SHP77 treated with DMSO at 0.1 percent for 48 hours (cell line): ENCODE measurements at regions not wholly inside any gene's neighbourhood (a gene's known extent, or its start where the extent isn't known, plus 50 kb on each side); places are given as distances from the start of the nearest gene placed in this dataset.
"Not testable (repeated sequence)": the region's sequence is repeated elsewhere in the genome, so short reads cannot be mapped to it uniquely, and the experiment has no call there.

Experiments used
- DNase-seq: peaks from one replicate; lab custom pipeline; 2025; lab: John Stamatoyannopoulos, UW

GRCh38 chr4:77446601-77447000, 159.0 kb upstream of the CXCL13 start:
- DNase-seq = no peak

- DNase-seq = no peak
These were observed 156.4 kb upstream of the CXCL13 start for GRCh38 chr4:77449171-77449570.

- DNase-seq = no peak
These were observed 155.6 kb upstream of the CXCL13 start for GRCh38 chr4:77450006-77450405.

DNA sequence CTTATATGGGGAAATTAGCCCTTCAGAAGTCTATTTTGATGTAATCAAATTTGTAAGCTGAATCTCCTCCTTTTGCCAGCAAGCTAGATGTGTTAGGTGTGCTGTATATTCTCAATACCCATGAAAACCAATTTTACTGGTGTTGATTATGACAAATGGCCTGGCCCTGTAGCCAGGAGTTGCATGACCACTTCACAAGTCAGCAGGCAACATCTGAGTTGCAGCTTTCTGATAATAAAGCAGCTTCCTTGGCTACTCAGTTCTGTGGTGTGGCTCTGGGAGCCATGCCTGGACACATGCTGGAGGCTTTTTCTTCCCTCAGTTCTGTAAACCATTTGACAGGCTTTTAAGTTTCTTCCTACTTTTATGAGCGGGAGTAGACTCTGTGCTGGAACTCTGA, 154.1 kb upstream of the CXCL13 start:
- DNase-seq = peak; percentile 2

- DNase-seq = not testable (repeated sequence)
These were observed 153.5 kb upstream of the CXCL13 start for GRCh38 chr4:77452117-77452516.

- no peak for DNase-seq
These were observed 151.7 kb upstream of the CXCL13 start for GRCh38 chr4:77453911-77454310.

GRCh38 chr4:77454858-77455257, 150.8 kb upstream of the CXCL13 start:
- DNase-seq = no peak

GRCh38 chr4:77464100-77464499, 141.5 kb upstream of the CXCL13 start:
- peak; percentile 4 for DNase-seq

DNA sequence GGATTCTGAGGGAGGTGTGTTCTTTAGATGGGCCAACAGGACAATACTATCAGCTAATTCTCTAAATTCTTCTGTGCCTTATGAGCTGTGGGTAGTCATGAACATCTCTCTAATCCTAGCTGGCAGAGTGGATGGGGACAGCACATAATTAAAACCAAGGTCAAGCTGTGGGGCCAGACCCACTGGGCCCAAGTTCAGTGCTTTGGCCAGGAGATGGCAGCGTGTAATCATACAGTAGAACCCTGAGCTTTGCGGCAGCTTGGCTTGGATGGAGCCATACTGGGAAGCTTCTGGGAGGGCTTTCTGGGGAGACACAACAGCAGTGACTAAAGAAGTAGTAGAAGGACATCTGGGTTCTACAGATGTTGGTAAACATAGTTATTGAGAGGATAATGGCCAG, 140.3 kb upstream of the CXCL13 start:
- no peak for DNase-seq

GRCh38 chr4:77466430-77466829, 139.2 kb upstream of the CXCL13 start:
- DNase-seq = no peak

GRCh38 chr4:77471821-77472495, 133.7 kb upstream of the CXCL13 start:
- no peak for DNase-seq

- DNase-seq = no peak
These were observed 132.1 kb upstream of the CXCL13 start for GRCh38 chr4:77473509-77473908.

GRCh38 chr4:77481856-77482255, 123.8 kb upstream of the CXCL13 start:
- no peak for DNase-seq

DNA sequence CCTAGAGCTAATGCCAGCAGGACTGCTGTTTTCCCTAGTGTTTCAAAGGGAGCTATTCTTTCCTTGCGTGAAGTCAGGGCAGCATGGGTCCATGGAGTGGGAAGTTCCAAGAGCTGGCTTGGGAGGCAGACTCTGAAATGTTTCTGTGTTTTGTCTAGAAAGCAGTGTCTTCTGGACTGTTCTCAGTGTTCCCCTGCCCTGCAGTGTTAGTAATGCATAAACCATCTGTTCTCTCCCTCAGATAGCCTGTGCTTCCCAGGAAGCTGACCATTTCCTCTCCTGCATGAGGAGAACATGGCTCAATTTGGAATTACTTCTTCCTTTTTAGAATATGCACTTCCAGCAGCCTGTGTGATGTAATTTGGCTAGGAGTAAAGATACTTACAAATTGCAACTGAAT, 116.7 kb upstream of the CXCL13 start:
- DNase-seq = no peak

DNA sequence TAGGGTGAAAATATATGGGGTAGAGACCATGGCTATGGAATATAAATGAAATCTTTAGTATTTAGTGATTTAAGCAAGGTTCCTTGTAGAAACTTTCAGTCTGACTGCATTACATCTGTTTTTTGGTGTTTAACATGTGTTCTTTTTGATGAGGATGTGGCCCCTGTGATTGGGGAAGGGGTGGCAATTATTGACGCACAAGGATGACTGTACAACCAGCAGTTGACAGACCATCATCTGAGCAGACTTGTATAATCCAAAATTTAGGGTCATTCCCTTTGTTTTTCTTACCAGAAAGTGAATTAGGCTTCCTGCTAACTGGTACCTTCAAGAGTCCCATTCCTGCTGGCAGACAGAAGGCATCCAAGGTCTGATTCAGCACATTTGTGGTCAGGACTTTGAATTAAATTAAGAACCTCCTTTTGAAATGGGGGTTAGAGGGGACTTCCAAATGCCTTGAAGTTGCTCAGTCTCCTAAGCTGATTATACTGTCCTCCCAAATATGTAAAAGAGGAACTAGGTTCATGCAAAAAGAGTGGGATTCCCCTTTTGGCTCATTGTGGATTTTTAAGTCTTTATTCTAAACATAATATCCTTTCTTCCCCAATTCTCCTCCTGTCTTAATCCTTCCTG, 112.4 kb upstream of the CXCL13 start:
- no peak for DNase-seq

- no peak for DNase-seq
These were observed 111.6 kb upstream of the CXCL13 start for GRCh38 chr4:77493829-77494551.

- DNase-seq = no peak
These were observed 109.2 kb upstream of the CXCL13 start for GRCh38 chr4:77496457-77496856.

- DNase-seq = no peak
These were observed 104.8 kb upstream of the CXCL13 start for GRCh38 chr4:77500801-77501200.

DNA sequence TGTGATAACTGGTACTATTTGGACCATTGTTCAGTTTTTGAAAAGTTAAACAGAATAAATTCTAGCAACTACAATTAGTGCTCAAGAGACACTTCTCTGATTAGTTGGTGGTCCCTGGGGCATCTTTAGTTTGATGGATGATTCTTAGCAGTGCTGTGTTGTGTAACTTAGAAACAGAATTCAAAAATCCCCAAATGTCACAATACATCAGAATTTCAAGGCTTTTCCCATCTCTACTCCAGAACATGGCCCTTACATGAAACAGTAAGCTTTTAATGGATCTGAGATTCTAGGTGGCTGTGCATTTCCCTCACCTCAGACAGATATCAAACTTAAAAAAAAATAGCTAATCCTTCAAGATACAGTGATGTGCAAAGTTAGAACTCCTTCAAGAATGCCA, 104.4 kb upstream of the CXCL13 start:
- no peak for DNase-seq

- no peak for DNase-seq
These were observed 103.8 kb upstream of the CXCL13 start for GRCh38 chr4:77501851-77502250.

DNA sequence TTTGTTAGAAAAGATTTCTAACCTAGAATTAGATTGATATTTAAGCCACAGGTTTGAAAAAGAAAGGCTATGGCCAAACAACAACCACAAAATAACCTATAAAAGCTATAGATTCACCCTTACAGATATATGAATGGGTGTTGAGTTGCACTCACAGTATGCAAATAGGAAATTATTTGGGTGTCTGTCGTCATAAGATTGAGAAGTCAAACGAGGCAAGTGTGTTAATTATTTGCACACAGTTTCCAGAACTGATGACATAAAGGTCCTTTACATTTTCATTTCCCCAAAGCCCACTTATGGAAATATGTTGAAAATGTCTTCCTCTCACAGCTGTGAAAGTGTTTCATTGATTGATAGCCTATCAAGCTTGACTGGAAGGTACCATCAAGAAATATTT, 101.2 kb upstream of the CXCL13 start:
- no peak for DNase-seq

GRCh38 chr4:77505275-77505957, 100.2 kb upstream of the CXCL13 start:
- DNase-seq = no peak

DNA sequence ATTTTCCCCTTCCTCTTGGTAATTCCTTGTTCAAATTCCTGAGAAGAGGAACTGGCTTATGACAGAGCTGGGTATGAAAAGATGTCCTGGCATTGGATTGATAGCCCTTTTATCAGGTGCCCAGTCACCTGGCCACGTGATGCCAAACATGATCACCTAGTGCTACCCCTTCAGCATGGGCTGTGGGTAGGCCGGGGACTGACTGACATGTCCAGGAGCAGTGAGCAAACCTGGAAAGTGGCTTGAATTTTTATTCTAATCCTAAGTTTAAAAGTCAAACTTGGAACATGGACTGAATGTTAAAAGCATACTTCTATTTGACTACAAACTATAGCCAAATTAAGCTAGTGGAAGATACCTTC, 99.7 kb upstream of the CXCL13 start:
- no peak for DNase-seq
